ENCODE measurements at regions not wholly inside any gene's neighbourhood (a gene's known extent, or its start where the extent isn't known, plus 50 kb on each side); places are given as distances from the start of the nearest gene placed in this dataset.

DNA sequence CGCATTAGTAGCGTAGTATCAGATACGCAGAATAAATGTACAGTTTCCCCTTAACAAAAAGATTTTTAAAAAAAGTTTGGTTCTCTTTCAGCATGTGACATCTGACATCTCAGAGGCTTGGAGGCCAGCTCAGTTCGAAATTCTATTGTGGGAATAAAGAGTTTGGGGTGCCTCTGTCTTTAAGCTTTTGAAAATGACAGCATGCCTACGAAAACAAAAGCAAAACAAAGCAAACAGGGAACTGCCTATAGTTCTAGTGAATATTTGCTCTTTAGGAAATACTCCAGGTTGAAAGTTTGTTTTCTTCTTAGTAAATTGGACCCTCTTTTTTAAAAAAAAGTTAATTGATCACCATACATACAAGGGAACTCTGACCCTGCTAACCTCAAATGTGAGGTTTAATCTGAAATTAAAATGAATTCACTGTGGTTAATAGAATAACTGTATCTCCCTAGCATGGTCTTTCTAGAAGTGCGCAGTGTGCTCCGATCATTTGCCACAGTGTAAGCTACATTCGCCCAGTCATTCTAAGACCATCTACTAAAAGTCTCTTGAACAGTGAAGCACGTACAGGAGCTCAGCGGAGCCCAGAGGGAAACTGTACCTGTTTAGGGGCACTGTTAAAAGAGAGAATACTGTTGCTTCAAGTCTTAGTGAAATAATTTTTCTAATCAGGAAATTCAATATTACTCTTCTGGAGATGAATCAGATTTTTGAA lies 347.0 kb upstream of the CDH2 start:
- Mint-ChIP-seq H3K36me3 (ENCODE audit: low read depth) (no peaks in the 10 kb centered on the region), H3K27ac (no peak overlapping the region), H3K9me3 (peaks cover 6% of the 10 kb centered on the region), H3K4me1 (ENCODE audit: low read depth) (no peaks in the 10 kb centered on the region), H3K4me3 (no peak overlapping the region), H3K27me3 (no peaks in the 10 kb centered on the region)

DNA sequence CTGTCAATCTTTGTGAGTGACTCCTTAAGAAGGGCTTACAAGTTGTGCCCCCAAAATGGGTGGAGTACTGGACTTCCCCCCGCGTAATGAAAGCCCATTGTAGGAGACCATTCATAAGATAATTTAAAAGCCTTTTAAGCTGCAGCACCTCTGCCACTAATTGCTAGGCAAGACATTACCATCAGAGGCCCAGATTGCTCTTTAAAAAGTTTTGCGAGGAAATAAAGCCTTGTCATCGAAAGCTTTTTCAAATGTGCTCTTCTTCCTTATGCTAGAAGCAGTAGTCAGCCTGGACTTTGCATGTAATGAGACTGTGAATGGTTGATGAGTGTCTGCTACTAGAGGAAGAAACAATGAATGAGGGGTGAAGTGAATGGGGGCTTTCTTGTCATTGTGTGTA lies 345.3 kb upstream of the CDH2 start:
- Mint-ChIP-seq H3K27ac (no peak overlapping the region), H3K36me3 (ENCODE audit: low read depth) (no peaks in the 10 kb centered on the region), H3K4me1 (ENCODE audit: low read depth) (no peaks in the 10 kb centered on the region), H3K9me3 (peaks cover 10% of the 10 kb centered on the region), H3K27me3 (no peaks in the 10 kb centered on the region), H3K4me3 (no peak overlapping the region)

DNA sequence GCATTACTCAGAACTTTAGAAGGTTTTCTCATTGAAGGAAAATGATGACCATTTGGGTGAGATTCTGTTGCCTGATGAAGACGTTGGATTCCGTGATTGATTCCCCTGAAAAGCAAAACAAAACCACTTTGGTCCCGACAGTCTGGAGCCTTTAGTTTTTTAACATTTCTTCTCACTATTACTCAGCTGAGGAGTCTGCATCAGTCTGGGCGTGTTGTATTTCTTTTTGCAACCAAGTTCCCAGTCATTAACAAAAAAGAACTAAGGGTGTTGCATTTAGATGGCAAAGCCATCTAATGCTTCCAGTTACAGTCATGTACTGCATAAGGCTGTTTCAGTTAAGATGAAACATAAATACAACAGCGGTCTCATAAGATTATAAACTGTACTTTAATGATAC lies 343.1 kb upstream of the CDH2 start:
- Mint-ChIP-seq H3K27me3 (no peaks in the 10 kb centered on the region), H3K27ac (no peak overlapping the region), H3K4me3 (no peak overlapping the region), H3K36me3 (ENCODE audit: low read depth) (no peaks in the 10 kb centered on the region), H3K9me3 (peaks cover 9% of the 10 kb centered on the region), H3K4me1 (ENCODE audit: low read depth) (no peaks in the 10 kb centered on the region)

DNA sequence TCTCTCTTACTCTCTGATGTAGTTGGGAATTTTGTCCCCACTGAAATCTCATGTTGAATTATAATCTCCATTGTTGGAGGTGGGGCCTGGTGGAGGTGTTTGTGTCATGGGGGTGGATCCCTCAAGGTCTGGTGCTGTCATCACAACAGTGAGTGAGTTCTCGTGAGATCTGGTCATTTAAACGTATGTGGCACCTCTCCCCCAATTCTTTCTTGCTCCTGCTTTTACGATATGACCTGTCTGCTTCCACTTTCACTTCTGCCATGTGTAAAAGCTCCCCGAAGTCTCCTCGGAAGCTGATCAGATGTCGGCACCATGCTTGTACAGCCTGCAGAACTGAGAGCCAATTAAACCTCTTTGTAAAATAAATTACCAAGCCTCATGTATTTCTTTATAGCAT lies 337.8 kb upstream of the CDH2 start:
- H3K9me3 Mint-ChIP-seq: peaks cover 28% of the 10 kb centered on the region
- H3K36me3 Mint-ChIP-seq (ENCODE audit: low read depth): no peaks in the 10 kb centered on the region
- H3K27me3 Mint-ChIP-seq: no peaks in the 10 kb centered on the region
- H3K4me1 Mint-ChIP-seq (ENCODE audit: low read depth): no peaks in the 10 kb centered on the region
- H3K4me3 Mint-ChIP-seq: no peak overlapping the region
- no peak overlapping the region for H3K27ac Mint-ChIP-seq

DNA sequence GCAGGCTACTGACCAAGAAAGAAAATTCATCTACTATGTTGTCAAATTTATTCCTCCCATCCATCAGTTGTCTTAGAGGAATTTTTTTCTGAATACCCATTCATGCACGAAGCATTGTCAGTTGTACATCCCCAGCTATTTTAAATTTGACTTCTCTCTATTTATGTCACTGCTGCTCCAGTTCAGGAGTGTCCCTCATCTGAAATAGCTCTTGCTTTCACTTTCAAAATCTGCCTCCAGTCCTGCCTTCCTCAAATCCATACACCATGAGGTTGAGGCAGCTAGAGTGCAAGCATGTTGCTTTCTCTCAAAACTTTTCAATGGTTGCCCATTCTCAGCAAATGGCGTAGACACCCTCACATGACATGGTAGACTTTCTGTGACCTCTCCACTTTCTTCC lies 335.4 kb upstream of the CDH2 start:
- no peaks in the 10 kb centered on the region for H3K27me3 Mint-ChIP-seq
- H3K36me3 Mint-ChIP-seq (ENCODE audit: low read depth): no peaks in the 10 kb centered on the region

DNA sequence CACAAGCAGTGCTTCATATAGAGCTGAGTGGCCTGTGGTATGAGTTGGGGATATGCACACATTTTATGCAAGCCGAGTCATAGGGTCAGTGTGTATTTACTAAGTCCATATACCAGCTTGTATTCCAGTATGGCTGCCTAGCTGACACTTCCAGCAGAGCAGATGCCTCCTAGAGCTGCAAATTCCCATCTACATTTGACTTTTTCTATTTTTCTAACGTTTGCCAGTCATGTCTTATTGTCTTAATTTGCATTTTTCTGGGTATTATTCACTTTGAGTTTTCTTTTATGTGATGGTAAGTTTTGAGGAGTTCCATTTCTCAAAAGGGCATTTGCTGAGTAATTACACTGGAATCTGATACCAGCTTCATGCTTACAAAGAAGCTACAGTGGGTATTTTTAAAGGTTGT lies 334.5 kb upstream of the CDH2 start:
- Mint-ChIP-seq H3K27ac (no peak overlapping the region), H3K27me3 (no peaks in the 10 kb centered on the region), H3K9me3 (peaks cover 21% of the 10 kb centered on the region), H3K36me3 (ENCODE audit: low read depth) (no peaks in the 10 kb centered on the region), H3K4me3 (no peak overlapping the region), H3K4me1 (ENCODE audit: low read depth) (no peaks in the 10 kb centered on the region)

More for the DNA sequence above, 335.4 kb upstream of the CDH2 start:
- Mint-ChIP-seq H3K27ac (no peak overlapping the region), H3K4me1 (ENCODE audit: low read depth) (no peaks in the 10 kb centered on the region), H3K9me3 (peaks cover 21% of the 10 kb centered on the region), H3K4me3 (no peak overlapping the region)

DNA sequence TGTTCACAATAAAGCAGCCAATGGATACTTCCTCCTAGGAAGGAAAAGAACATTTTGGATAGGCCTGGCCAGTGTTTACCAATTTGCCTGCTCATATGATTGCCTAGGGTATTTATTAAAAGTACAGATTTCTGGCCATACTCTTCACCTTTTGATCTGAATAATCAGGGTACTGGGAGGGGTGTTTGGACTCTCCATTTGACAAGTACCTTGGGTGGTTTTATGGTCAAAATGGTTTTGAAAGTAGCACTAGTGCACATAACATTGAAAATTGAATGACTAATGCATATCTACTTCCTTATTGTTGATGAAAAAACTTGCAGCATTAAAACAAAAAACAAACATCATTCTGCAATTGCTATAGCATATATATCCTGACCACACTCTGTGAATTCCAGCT lies 333.3 kb upstream of the CDH2 start:
- peaks cover 21% of the 10 kb centered on the region for H3K9me3 Mint-ChIP-seq
- no peaks in the 10 kb centered on the region for H3K27me3 Mint-ChIP-seq
- H3K27ac Mint-ChIP-seq: no peak overlapping the region
- H3K36me3 Mint-ChIP-seq (ENCODE audit: low read depth): no peaks in the 10 kb centered on the region
- no peak overlapping the region for H3K4me3 Mint-ChIP-seq
- H3K4me1 Mint-ChIP-seq (ENCODE audit: low read depth): no peaks in the 10 kb centered on the region

DNA sequence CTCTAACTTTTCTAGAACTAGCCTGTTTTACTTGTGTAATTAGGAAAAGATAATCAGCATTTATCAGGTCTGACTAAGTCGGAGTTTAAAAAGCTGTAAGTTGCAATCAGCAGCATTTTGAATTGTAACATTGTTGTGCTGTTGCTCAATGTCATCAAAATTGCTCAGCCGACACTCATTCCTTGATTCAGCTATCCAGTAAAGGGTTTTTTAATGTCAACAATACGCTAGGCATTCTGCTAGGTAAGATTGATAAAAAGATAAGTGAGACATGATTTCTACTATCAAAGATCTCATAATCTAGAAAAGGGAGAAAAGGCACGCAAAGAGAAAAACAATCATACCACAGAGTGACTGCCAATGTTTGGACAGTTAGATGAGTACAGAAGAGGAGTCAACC lies 327.1 kb upstream of the CDH2 start:
- no peaks in the 10 kb centered on the region for H3K36me3 Mint-ChIP-seq (ENCODE audit: low read depth)
- no peak overlapping the region for H3K27ac Mint-ChIP-seq
- H3K9me3 Mint-ChIP-seq: peaks cover 6% of the 10 kb centered on the region
- no peaks in the 10 kb centered on the region for H3K27me3 Mint-ChIP-seq
- no peaks in the 10 kb centered on the region for H3K4me1 Mint-ChIP-seq (ENCODE audit: low read depth)
- no peak overlapping the region for H3K4me3 Mint-ChIP-seq

DNA sequence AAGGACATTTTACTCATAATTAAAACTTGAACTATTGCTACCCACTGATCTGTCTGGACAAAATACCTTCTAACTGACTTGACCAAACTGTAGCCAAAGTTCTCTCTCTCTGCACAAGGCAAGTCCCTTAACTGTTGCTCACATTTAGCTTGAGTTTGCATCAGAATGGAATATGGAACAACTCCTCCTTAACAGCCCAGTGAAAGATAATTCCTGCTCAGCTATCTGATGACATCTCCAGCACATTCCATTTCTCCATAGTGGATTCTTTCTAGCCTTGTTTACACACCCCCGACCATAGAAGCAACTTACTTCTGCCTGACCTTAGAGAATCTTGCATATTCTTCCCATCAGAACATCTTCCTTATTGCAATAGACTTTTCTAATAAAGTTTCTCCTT lies 317.2 kb upstream of the CDH2 start:
- no peak overlapping the region for H3K27ac Mint-ChIP-seq
- H3K4me1 Mint-ChIP-seq (ENCODE audit: low read depth): no peaks in the 10 kb centered on the region
- H3K9me3 Mint-ChIP-seq: peaks cover 4% of the 10 kb centered on the region
- no peaks in the 10 kb centered on the region for H3K36me3 Mint-ChIP-seq (ENCODE audit: low read depth)
- H3K27me3 Mint-ChIP-seq: no peaks in the 10 kb centered on the region
- H3K4me3 Mint-ChIP-seq: no peak overlapping the region

DNA sequence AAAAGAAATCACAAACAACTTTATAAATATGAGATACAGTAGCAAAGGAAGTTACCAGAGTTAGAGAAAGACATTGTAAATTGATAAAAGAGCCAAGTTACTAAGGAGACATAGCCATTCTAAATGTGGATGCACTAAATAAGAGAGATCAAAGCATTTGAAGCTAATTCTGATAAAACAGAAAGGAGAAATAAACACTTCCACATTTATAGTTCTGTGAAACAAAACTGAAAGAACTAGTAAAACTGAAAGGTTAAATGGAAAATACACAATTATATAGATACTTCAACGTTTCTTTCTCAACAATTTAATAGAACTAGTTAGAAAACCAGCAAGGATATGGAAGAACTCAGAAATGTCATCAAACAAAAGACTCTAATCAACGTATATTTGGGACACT lies 309.0 kb upstream of the CDH2 start:
- no peak overlapping the region for H3K27ac Mint-ChIP-seq
- no peaks in the 10 kb centered on the region for H3K36me3 Mint-ChIP-seq (ENCODE audit: low read depth)
- H3K9me3 Mint-ChIP-seq: peaks cover 20% of the 10 kb centered on the region
- no peaks in the 10 kb centered on the region for H3K4me1 Mint-ChIP-seq (ENCODE audit: low read depth)
- no peak overlapping the region for H3K4me3 Mint-ChIP-seq
- H3K27me3 Mint-ChIP-seq: no peaks in the 10 kb centered on the region

DNA sequence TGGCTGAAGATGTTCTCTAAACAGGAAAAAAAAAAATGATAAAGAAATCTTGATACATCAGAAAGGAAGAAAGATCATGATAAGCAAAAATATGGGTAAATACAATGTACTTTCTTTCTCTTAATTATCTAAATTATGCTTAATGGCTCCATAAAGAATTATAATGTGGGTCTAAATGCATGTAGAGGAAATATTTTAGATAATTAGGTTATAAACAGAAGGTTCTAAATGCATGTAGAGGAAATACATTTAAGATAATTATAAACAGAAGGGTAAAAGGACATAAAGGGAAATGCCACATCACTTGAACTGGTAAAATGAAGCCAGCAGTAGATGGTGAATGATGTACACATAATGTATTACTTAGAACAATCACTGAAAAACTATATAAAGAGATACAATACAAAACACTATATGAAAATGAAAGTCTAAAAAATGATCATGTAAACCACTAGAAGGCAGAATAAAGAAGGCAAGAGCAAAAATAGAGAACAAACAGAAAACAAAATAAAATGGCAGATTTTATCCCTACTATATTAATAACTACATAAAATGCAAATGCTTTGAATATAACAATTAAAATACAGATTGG lies 308.4 kb upstream of the CDH2 start:
- no peaks in the 10 kb centered on the region for H3K4me1 Mint-ChIP-seq (ENCODE audit: low read depth)
- H3K27ac Mint-ChIP-seq: no peak overlapping the region
- no peaks in the 10 kb centered on the region for H3K27me3 Mint-ChIP-seq
- peaks cover 20% of the 10 kb centered on the region for H3K9me3 Mint-ChIP-seq
- H3K4me3 Mint-ChIP-seq: no peak overlapping the region
- no peaks in the 10 kb centered on the region for H3K36me3 Mint-ChIP-seq (ENCODE audit: low read depth)

DNA sequence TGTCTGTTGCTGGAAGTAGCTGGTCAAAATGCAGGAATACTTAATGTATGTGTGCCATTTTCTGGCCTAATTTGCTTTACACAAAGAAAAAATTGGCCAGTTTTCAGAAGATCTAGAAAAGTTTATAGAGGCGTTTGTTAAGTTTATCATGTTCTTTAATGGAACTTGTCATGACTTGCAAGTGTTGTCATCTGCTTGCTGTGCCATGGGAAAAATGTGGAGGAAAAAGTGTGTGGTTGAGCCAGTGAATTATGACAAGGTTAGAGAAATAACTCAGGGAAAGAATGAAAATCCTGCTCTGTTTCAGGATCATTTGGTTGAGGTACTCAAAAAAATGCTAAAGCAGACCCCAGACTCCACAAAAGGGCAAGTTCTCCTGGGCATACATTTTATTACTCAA lies 301.6 kb upstream of the CDH2 start:
- no peaks in the 10 kb centered on the region for H3K4me1 Mint-ChIP-seq (ENCODE audit: low read depth)
- no peak overlapping the region for H3K4me3 Mint-ChIP-seq
- H3K9me3 Mint-ChIP-seq: peaks cover 26% of the 10 kb centered on the region
- no peaks in the 10 kb centered on the region for H3K36me3 Mint-ChIP-seq (ENCODE audit: low read depth)
- no peak overlapping the region for H3K27ac Mint-ChIP-seq
- H3K27me3 Mint-ChIP-seq: no peaks in the 10 kb centered on the region

DNA sequence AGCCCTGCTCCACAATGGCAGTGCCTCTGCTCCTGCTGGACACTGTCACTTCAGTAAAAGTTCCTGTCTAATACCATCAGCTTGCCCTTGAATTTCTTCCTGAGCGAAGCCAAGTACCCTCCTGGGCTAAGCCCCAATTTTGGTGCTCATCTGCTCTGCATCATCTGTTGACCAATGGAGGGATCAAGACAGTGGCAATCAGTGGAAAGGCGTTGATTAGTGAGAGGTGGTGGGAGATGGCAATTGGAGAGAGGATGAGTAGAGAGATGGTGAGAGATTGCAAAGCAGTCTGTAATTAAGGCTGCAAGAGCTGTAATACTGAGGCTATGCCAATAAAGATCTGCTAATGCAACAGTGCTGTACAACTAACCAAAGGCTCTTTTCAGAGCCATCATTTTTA lies 299.4 kb upstream of the CDH2 start:
- no peak overlapping the region for H3K4me3 Mint-ChIP-seq
- H3K9me3 Mint-ChIP-seq: peaks cover 24% of the 10 kb centered on the region
- no peaks in the 10 kb centered on the region for H3K36me3 Mint-ChIP-seq (ENCODE audit: low read depth)
- H3K4me1 Mint-ChIP-seq (ENCODE audit: low read depth): no peaks in the 10 kb centered on the region
- no peak overlapping the region for H3K27ac Mint-ChIP-seq
- H3K27me3 Mint-ChIP-seq: no peaks in the 10 kb centered on the region

DNA sequence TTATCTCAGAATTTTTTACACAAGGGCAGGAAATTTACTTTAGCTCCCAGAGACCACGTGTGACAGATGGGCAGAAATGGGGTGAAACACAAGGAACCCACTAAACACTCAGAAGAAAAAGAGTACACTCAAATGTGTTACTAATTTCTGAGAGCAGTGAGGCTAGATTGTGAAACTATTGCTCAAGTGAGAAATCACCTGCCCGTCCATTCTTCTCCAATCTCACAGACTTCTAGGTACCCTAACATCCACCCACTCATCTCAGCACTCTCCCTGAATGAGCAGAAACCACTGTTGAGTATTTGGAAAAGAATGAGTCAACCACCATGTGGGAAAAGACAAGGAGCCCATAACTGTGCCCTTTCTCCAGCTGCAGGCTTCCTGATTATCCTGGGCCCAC lies 293.0 kb upstream of the CDH2 start:
- Mint-ChIP-seq H3K27me3 (no peaks in the 10 kb centered on the region), H3K27ac (no peak overlapping the region), H3K9me3 (peaks cover 20% of the 10 kb centered on the region), H3K36me3 (ENCODE audit: low read depth) (no peaks in the 10 kb centered on the region), H3K4me1 (ENCODE audit: low read depth) (no peaks in the 10 kb centered on the region), H3K4me3 (no peak overlapping the region)

DNA sequence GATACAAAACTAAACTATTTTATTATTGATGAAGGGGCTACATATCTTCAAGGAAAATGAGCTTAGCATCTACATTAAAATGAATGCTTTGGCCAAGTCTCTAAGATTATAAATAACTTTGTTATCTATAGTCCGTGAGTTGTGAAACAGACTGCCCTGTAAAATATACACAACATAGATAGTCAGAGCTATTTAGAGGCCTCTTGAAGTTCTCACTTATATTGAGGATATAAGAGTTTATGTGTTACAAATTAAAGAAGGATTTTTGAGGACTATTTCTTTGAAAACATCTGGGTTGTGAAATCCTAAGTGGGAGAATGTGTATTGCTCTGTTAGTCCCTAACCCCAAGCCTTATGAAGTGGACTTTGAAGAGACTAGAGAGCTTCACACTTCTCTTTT lies 292.0 kb upstream of the CDH2 start:
- Mint-ChIP-seq H3K36me3 (ENCODE audit: low read depth) (no peaks in the 10 kb centered on the region), H3K4me3 (no peak overlapping the region), H3K27ac (no peak overlapping the region), H3K4me1 (ENCODE audit: low read depth) (no peaks in the 10 kb centered on the region), H3K9me3 (peaks cover 23% of the 10 kb centered on the region), H3K27me3 (no peaks in the 10 kb centered on the region)

DNA sequence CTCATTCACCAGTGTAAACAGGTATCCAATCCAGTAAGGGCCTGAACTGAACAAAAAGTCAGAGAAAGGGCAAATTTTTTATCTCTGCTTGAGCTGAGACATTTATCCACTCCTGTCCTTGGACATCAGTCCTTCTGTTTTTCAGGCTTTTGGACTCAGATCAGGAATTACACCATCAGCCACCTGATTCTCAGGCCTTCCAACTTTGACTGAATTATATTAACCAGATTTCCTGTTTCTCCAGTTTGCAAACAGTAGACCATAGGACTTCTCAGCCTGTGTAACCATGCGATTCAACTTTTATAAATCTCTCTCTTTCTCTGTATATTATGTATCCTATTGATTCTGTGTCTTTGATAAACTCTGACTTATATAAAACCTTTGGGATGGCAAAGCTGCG lies 289.3 kb upstream of the CDH2 start:
- Mint-ChIP-seq H3K4me1 (ENCODE audit: low read depth) (no peaks in the 10 kb centered on the region), H3K27ac (no peak overlapping the region), H3K36me3 (ENCODE audit: low read depth) (no peaks in the 10 kb centered on the region), H3K9me3 (peaks cover 12% of the 10 kb centered on the region), H3K27me3 (no peaks in the 10 kb centered on the region), H3K4me3 (no peak overlapping the region)
